ENCODE measurements at regions not wholly inside any gene's neighbourhood (a gene's known extent, or its start where the extent isn't known, plus 50 kb on each side); places are given as distances from the start of the nearest gene placed in this dataset.
"Not testable (repeated sequence)": the region's sequence is repeated elsewhere in the genome, so short reads cannot be mapped to it uniquely, and the experiment has no call there.

DNA sequence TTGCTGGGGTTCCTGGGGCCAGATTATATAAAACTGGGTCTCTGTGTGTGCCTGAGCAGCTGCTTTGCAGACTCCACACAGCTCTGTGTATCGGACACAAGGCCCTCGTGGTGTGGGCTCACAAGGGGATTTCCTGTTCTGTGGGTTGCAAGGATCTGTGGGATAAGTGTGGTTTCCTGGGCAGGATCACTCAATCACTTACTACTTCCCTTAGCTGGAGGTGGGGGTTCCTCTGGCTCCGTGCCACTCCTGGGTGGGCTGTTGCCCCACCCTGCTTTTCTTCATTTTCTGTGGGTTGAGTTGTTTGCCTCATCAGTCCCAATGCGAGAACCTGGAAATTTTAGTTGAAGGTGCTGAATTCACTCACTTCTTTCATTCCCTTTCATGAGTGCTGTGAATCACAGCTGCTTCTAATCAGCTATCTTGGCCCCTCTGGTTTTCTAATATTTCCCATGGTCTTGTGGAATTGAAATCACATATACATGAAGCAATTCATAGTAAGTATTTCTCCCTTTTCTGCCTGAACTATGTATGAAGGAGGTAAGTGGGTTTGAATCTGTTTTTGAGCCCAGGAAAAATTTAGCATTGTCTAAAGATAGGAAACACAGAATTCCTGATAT is 196.3 kb downstream of the DCDC2C start:
- no peak for DNase-seq (ENCODE audit: low spot score)

DNA sequence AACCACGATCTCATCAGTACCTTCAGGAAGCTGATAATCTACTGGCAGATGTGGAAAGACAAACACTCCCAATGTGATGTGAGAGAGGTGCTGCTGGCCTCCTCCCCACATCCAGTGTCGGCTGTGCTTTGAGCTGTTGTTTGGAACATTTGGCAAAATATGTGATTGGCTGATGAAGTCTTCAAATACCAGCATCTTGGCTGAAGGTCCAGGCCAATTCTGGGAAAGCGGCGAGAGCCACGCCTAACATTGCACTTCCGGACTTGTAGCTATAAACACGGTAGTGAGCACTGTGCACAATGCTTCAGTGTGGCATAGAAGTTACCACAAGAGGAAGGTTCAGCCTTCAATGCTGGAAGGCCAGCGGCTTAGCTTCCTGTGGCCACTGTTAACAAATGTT is 198.8 kb downstream of the DCDC2C start:
- no peak for DNase-seq (ENCODE audit: low spot score)

DNA sequence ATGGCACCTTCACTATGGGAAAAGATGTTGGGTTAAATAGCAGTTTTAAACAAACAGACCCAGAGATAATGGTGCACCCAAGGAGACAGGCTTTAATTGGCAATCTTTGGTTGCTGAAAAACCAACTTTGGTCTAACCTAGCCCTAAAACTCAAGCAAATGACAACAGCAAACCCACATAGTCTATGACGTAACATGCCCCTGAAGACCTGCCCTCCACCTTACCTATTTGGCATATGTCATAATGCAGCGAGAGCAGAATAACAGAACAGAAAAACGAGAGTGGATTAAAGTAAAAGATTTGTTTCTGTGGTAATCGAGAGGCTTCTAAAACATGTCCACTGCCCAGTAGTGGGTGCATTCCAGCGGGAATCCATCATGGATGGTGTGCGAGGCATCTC is 200.7 kb downstream of the DCDC2C start:
- no peak for DNase-seq (ENCODE audit: low spot score)

DNA sequence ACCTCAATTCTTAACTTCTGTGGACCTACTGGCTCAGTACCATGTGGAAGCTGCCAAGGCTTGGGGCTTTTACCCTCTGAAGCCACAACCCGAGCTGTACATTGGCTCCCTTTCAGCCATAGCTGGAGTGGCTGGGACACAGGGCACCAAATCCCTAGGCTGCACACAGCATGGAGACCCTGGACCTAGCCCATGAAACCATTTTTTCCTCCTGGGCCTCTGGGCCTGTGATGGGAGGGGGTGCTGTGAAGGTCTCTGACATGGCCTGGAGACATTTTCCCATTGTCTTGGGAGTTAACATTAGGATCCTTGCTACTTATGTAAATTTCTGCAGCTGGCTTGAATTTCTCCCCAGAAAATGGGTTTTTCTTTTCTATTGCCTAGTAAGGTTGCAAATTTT is 205.1 kb downstream of the DCDC2C start:
- not testable (repeated sequence) for DNase-seq (ENCODE audit: low spot score)

DNA sequence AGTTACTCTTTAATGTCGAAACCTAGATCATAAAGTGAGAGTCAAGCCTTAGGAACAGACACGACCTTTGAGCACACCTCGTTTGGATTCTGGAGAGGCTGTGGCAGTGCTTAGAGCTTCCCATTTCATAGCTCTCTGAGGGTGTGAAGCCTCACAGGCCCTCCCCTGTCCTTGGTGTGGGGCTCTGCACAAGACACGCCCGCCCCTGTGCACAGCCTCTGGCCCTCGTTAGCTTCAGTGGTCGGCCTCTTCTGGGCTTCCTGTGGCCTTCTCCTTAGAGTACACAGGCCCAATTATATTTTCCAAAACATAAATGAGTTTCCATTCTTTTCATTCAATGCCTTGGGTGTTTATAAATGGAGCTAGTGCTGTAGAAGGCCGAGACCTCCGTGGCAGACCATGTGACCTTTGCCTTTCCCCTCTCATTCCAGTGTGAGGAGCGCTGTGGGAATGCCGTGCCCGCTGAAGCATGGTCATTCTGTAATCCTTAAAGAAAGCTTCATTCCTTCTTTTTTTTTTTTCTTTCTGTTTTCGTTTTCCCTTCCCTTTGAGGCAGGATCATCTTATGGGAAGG is 208.6 kb downstream of the DCDC2C start:
- DNase-seq (ENCODE audit: low spot score): no peak

DNA sequence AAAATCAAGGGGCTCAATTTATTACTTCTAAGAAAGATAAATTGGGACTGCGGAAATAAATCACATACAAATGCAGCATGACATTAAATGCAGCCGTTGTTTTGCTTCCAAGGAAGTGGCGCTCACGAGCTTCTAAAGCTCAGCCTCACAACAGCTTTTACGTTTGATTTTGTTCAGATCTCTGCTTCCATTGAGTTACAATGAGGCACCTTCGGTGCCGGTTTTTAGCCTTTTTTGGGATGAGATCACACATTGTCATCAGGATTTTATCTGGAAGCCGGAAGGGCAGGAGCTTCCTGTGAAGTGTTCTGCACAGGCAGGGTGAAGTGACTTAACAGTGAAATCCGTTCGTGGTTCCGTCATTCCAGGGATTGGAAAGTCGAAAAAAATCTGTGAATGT is 209.8 kb downstream of the DCDC2C start:
- peak; percentile 7 for DNase-seq (ENCODE audit: low spot score)

DNA sequence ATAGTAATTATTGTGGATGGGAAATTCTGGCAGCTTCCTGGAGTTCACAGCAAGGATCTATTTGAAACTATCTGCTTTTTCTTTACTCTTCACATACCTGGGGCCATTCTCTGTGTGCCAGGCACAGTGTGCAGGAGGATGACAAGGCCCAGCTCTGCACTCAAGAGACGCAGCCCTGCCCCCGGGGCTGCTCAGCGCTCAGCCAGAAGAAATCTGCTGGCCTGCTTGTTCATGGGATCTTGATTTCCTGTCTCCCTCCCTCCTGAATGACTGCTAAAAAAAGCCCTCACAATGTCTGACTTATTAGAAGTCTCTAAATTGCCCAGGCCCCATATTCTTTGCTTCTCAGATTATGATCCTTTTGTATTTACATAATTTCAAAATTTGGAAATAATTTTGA is 210.9 kb downstream of the DCDC2C start:
- DNase-seq (ENCODE audit: low spot score): no peak

DNA sequence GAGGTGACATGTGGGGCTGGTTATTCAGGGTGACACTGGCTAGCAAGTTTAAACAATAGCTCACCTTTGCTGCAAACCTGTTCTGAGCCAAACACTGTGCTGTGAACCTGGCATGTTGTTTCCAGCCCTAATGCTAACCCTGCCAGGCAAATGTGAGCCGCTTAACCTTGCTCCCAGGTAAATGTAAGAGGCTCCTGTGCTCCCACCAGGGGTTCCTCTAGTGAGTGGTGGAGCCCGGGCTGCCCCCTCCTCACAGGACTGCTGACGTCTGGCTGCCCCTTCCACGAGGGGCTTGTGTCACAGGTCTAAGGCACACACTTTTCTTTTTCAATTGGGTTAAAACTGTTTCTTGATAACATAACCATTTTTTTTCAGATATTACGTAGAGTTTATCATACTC is 223.7 kb downstream of the DCDC2C start:
- DNase-seq (ENCODE audit: low spot score): no peak

DNA sequence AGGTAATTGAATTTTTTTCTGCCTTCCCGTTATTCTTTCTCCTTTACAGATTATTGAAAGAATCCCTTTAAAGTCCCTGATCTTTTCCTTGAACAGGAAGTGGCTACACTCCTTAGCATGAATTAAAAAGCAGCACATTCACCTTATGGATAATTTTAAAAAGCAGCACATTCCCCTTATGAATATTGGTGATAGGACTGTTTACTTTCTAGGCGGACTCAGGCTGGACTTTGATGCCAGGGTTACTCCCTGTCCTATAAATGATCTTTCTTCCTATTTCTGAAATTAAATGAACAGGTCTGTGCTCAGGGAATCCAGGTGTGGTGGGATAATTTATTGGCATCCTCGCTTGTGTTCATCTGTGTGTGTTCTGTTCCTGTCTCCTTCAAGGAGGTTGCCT is 226.0 kb downstream of the DCDC2C start:
- DNase-seq (ENCODE audit: low spot score): no peak

DNA sequence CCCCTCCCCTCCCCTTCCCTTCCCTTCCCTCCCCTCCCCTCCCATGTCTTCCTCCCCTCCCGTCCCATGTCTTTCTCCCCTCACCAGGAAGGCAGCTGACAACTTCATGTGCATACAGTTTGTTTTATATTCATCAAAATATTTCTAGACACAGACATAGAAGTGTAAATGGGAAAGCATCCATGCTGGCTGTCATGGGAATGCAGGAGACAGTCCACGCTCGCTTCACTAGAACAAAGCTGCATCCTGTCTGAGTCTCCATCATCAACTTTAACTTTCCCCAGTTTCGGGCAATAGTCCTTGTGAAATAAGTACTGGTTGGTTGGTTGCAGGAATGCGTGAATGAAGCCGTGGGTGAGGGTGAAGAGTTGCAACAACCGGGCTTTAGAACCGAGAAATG is 226.9 kb downstream of the DCDC2C start:
- no peak for DNase-seq (ENCODE audit: low spot score)

DNA sequence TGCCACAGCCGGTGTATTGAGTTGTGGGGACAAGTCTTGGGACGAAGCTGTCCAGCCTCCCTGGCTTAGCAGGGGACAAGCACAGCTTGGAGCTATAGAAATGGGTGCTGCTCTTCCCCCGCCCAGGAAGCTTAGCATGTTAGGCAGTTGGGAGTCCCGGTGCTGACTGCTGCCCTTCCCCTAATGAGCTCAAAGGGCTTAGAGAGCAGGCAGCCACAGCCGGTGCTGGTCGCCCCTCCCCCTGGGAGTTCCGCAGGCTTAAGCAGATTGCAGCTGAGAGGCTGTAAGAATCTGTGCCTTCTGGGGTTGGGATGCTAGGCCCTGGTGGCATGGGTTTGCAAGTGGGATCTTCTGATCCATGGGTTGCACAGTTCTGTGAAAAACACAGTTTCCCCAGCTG is 237.3 kb downstream of the DCDC2C start:
- no peak for DNase-seq (ENCODE audit: low spot score)

DNA sequence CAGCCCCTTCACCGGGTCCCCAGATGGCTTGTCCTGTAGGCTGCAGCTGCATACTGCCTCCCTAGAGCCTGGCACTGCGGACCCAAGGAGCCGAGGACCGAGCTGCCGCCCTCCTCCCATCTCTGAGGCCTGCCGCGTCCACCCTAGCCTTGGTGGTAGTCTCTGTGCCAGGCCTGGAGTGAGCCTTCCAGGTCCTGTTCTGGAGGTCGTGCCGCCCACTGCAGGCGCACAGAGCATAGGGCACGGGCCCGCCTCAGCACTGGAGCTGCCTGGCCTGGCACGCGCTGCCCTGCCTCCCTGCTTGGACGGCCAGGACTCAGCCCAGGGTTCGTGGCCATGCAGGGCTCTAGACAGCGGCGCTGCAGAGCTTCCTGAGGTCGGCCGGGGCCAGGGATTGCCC is 239.5 kb downstream of the DCDC2C start:
- no peak for DNase-seq (ENCODE audit: low spot score)

DNA sequence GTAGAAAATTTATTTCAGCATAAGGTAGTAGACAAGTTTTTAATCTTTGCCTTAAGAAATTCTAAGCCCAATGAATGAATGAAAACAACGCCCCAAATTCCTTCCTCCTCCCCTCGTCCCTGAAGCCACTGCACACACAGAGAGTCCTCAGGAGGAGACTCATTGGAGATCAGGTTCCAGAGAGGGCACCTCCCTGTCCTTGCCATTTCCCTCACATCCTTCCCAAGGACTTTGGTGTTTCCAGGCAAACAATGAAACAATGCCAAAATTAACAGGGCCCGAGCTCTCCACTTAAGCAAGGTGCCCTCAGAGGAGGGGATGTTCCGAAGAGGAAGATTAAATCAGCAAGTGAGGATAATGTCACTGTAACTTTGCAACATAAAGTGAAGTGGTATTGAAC is 240.7 kb downstream of the DCDC2C start:
- no peak for DNase-seq (ENCODE audit: low spot score)

DNA sequence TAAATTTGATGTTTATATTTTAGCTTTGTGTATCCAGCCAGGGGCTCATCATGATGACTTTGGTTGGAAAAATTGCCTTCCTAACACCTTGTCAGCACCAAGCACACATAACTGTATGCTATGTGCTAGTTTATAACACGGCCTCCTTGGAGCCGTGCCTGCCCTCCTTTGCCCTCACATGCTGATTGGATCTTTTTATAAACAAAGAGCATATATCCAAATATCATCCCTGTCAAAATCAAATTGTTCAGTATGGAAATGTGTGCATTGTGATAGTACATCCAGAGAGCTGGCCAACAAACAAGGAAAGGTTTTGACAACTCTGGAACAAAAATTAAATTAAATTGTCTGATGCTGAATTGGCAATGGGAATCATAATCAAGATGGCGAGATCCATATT is 241.5 kb downstream of the DCDC2C start:
- DNase-seq (ENCODE audit: low spot score): no peak

DNA sequence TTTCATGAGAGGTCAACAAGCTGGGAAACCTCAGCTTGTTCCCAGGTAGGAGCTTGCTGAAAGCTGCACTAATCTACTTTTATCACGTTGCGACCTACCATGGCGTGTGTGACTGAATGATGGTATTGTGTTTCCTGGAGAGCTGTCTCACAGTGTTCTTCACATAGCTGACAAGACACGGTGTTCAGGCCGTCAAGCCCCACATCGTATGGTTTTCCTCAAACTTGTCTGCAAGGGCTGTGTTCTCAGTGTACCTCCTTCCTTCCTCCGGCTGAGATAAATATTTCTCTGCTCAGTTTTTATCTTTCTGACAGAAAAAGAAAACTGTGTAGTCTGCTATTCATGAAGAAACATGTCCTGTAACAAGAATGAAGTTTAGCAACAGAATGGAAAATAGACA is 244.8 kb downstream of the DCDC2C start:
- no peak for DNase-seq (ENCODE audit: low spot score)

DNA sequence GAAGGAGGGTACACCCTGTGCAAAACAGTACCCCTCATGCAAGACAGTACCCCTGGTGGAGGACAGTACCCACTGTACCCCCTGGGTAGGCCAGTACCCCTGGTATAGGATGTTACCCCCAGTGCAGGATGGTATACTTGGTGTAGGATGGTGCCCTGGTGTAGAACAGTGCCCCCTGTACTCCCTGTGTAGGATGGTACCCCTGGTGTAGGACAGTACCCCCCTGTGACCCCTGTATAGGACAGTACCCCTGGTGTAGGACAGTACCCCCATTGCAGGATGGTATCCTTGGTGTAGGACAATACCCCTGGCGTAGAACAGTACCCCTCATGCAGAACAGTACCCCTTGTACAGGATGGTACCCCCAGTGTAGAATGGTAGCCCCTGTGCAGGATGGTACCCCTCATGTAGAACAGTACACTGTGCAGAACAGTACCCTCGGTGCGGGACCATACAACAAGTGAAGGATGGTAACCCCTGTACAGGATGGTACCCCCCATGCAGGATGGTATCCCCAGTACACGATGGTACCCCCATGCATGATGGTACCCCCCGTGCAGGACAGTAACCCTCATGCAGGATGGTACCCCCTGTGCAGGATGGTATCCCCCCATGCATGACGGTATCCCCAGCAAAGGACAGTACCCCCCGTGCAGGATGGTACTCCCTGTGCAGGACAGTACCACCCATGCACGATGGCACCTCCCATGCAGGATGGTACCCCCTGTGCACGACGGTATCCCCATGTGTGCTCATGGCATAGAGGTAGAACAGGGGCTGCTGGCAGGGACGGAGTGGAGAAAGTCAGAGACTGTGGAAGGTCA is 248.0 kb downstream of the DCDC2C start:
- DNase-seq (ENCODE audit: low spot score): no peak

DNA sequence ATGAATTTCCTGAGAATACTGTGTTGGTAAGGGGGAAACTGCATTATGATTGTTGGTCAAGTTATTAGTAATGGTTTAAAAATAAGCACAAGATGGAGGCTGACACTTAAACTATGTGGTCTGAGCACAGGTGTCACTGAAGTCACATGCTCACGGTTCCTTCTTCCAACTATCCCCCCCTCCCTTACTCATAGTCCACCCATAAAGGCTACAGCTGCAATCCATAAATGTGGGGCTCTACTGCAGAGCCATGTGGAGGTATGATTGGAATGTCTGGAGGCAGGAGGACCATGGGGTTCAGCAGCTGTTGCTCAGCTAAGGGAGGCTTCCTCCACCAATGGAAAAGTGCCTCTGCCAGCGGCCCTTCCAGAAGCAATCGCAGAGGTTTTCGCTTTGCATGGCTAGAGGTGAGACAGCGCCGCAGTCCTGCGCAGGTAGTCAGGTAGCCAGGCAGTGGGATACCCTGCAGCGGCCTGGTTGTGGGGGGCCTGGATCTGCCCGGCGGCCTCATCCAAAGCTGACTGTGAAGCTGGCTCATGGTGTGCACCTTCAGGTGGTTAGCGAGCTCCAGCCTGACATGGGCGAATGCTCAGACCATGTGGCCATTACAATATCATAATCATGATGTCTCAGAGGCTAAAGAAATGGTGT is 249.6 kb downstream of the DCDC2C start:
- DNase-seq (ENCODE audit: low spot score): no peak

DNA sequence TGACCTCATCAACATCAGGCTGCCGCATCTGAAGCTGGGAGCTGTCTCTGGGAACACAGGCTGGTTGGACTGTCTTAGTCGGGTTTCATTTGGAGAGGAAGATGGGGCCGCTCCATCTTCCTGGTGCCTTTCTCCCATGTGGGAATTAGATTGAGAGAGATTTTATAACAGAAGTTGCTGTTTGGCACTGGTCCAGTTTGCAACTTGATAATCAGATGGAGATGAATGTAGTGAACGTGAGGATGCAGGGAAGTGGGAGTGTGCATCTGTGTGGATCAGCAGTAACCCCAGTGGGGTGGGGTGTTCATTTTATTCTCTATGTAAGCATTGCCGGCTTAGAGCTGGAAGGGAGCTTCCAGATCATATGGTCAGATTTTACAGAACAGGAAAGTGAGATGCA is 250.9 kb downstream of the DCDC2C start:
- no peak for DNase-seq (ENCODE audit: low spot score)

DNA sequence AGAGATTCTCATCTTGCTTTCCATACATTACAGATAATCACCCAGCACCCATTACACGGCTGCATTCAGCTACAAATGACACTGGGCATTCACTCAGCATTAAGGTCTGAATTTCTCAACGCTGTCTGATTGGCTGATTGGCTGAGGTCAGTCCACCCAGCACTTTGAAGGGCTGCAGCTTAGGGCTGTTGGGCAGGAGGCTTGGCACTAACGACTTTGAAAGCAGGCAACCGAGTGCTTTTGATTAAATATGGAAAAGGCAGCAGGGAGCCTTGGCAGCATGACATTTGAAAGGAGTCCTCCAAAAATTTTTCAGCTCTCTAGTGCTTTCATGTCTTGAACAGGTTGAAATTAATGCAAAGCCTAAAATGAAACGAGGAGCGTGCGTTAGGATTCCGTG is 253.0 kb downstream of the DCDC2C start:
- DNase-seq (ENCODE audit: low spot score): no peak

DNA sequence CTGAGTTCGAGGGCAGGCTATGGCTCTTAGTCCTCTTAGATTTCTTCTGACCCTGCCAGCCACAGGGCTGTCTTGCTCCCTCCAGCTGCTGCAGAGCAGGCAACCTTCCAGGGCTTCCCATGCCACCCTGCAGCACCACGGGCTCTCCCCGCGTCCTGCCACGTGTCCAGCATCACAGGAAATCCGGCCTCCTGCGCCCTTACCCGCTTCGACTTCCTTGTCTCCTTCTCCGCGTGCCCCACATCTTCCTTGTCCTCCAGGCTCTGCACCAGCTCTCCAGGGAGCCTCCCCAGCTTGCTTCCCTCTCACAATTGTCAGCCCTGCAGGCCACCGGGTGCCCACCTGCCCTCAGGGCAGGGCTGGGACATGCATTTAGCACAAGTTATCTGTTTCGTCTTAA is 253.5 kb downstream of the DCDC2C start:
- no peak for DNase-seq (ENCODE audit: low spot score)

DNA sequence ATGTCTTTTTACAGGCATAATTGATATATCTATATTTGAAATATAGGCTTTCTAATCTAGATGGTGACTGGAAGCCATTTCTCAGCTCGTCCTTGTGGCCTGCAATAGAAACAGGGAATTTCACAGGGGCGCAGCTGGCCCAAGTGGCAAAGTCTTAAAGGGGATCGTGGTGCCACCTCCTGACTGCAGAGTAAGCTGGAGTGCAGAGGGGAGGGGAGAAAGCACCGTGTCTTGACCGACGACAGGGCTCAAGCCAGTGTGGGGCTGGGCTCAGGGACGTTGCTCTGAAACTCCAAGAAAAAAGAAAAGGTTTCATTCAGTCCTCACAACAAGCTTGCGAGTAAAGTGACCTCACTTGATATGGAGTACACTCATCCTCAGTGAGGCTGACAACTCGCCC is 255.1 kb downstream of the DCDC2C start:
- DNase-seq (ENCODE audit: low spot score): no peak

DNA sequence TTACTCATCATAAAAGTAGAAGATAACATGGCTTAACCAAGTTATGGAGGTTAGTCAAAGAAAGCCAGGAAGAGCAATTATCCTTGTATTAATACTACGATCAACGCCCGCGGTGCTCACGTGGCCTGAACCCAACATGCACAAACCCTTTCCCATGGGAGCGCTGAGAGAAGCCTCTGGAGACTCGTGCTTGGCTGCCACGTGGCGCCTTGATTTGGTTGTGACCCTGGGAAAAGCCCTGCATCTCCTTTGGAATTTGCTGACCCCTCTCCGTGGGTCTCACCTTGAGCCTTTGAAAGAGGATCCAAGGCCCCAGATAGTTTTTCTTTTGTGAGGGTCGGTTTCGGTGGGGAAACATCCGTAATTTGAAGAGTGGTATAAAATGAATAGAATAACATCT is 255.6 kb downstream of the DCDC2C start:
- DNase-seq (ENCODE audit: low spot score): no peak

DNA sequence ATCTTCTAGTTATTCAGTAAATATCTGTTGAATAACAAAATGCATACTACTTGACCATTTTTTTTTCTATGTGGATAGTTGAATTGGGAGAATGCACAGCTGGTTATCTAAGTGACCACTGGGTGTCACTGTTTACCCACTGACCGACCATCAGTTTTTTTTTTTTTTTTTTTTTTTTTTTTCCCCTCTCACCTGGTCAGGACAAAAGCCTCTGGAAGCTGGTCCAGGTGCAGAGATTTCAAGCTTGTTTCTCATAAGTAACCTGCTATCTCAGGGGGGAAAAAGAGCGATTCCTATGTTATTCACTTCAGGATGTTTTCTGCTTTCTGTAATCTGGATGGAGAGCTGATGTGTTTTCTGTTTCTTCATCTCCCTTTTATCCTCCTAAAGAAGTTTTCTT is 256.0 kb downstream of the DCDC2C start:
- DNase-seq (ENCODE audit: low spot score): no peak

Data from putamen (tissue), 1 donor.